ENCODE measurements at regions not wholly inside any gene's neighbourhood (a gene's known extent, or its start where the extent isn't known, plus 50 kb on each side); places are given as distances from the start of the nearest gene placed in this dataset.
A peak's percentile ranks its signal among the peaks of the same experiment; 100 is the strongest.

GRCh38 chr12:92650228-92650822 lies 52.5 kb upstream of the PLEKHG7 start:
- no peaks in the 10 kb centered on the region for H3K36me3 ChIP-seq
- H3K27ac ChIP-seq = no peak overlapping the region
- no peaks in the 10 kb centered on the region for H3K9me3 ChIP-seq
- no peaks in the 10 kb centered on the region for H3K4me1 ChIP-seq (replicated peaks)
- TF ChIP-seq POLR2AphosphoS5 (IDR thresholded peaks at IDR 0.05) (no peak), POLR2A (IDR thresholded peaks at IDR 0.05) (no peak), CTCF (IDR thresholded peaks at IDR 0.05) (no peak)
- DNase-seq (ENCODE audit: low spot score) = no peak
- no peaks in the 10 kb centered on the region for H3K27me3 ChIP-seq (replicated peaks; ENCODE audit: insufficient read depth)
- intact Hi-C loops (cut with DNase I) = loop anchor here (5.0 kb wide), 1 partner anchor 1288 kb away; no protein-coding TSS in a partner anchor
- 68% methylated on average over 7 of the region's 7 CpGs for WGBS
- no peak overlapping the region for H3K4me3 ChIP-seq

- DNase-seq (ENCODE audit: low spot score) = peak; percentile 50
- no peaks in the 10 kb centered on the region for H3K27me3 ChIP-seq (replicated peaks; ENCODE audit: insufficient read depth)
- H3K4me3 ChIP-seq = no peak overlapping the region
- no peaks in the 10 kb centered on the region for H3K9me3 ChIP-seq
- TF ChIP-seq CTCF (IDR thresholded peaks at IDR 0.05) (peak; percentile 41 to 76 (median 56)), POLR2A (IDR thresholded peaks at IDR 0.05) (no peak)
- 54% methylated on average over 11 of the region's 11 CpGs for WGBS
- no peaks in the 10 kb centered on the region for H3K36me3 ChIP-seq
- intact Hi-C loops (cut with DNase I) = loop anchor here (5.0 kb wide), 1 partner anchor 1287 kb away; no protein-coding TSS in a partner anchor
- no peak overlapping the region for H3K27ac ChIP-seq
- H3K4me1 ChIP-seq (replicated peaks) = no peaks in the 10 kb centered on the region
Measured at GRCh38 chr12:92649511-92650227, 53.1 kb upstream of the PLEKHG7 start.

- intact Hi-C loops (cut with DNase I) = no loop called here
- whole genome bisulfite sequencing = 73% methylated on average over 6 of the region's 6 CpGs
- H3K27ac ChIP-seq = no peak overlapping the region
Measured at GRCh38 chr12:92648242-92649031, 54.4 kb upstream of the PLEKHG7 start.

GRCh38 chr12:92641291-92641690 lies 61.5 kb upstream of the PLEKHG7 start:
- WGBS = 0% methylated on average over 1 of the region's 1 CpG

More at GRCh38 chr12:92648242-92649031, 54.4 kb upstream of the PLEKHG7 start:
- Histone ChIP-seq H3K9me3 (no peaks in the 10 kb centered on the region), H3K4me1 (replicated peaks) (no peaks in the 10 kb centered on the region), H3K27me3 (replicated peaks; ENCODE audit: insufficient read depth) (no peaks in the 10 kb centered on the region), H3K4me3 (no peak overlapping the region), H3K36me3 (no peaks in the 10 kb centered on the region)
- DNase-seq (ENCODE audit: low spot score) = no peak
- TF ChIP-seq POLR2A (IDR thresholded peaks at IDR 0.05) = no peak
- no peak for TF ChIP-seq POLR2AphosphoS5 (IDR thresholded peaks at IDR 0.05)
- TF ChIP-seq CTCF (IDR thresholded peaks at IDR 0.05) = no peak

GRCh38 chr12:92640691-92641090 lies 62.1 kb upstream of the PLEKHG7 start:
- Histone ChIP-seq H3K27me3 (replicated peaks; ENCODE audit: insufficient read depth) (no peaks in the 10 kb centered on the region), H3K9me3 (no peaks in the 10 kb centered on the region), H3K36me3 (no peaks in the 10 kb centered on the region), H3K4me1 (replicated peaks) (no peaks in the 10 kb centered on the region), H3K4me3 (no peak overlapping the region), H3K27ac (no peak overlapping the region)
- no peak for DNase-seq (ENCODE audit: low spot score)
- TF ChIP-seq POLR2A (IDR thresholded peaks at IDR 0.05) (no peak), CTCF (IDR thresholded peaks at IDR 0.05) (no peak), POLR2AphosphoS5 (IDR thresholded peaks at IDR 0.05) (no peak)
- intact Hi-C loops (cut with DNase I) = no loop called here

More at GRCh38 chr12:92641291-92641690, 61.5 kb upstream of the PLEKHG7 start:
- Histone ChIP-seq H3K36me3 (no peaks in the 10 kb centered on the region), H3K27me3 (replicated peaks; ENCODE audit: insufficient read depth) (no peaks in the 10 kb centered on the region), H3K27ac (no peak overlapping the region), H3K4me3 (no peak overlapping the region), H3K4me1 (replicated peaks) (no peaks in the 10 kb centered on the region), H3K9me3 (no peaks in the 10 kb centered on the region)
- no peak for TF ChIP-seq POLR2A (IDR thresholded peaks at IDR 0.05)
- no peak for DNase-seq (ENCODE audit: low spot score)
- intact Hi-C loops (cut with DNase I) = no loop called here
